H1 (cell line): ENCODE measurements at regions not wholly inside any gene's neighbourhood (a gene's known extent, or its start where the extent isn't known, plus 50 kb on each side); places are given as distances from the start of the nearest gene placed in this dataset.

Source experiments
- CTCF ChIA-PET: fragments of 300-600 bp; sonication (Branson Sonifier 250); formaldehyde crosslinking; loops from one replicate; lab custom pipeline; 2021; ENCODE audit not compliant: partially characterized antibody; lab: Charles Lee
- POLR2A ChIA-PET: fragments of 300-600 bp; sonication (Branson Sonifier 250); formaldehyde crosslinking; loops from one replicate; lab custom pipeline; 2021; ENCODE audit warnings: inconsistent platforms; ENCODE audit not compliant: partially characterized antibody; lab: Charles Lee
- DNase-seq, 2 experiments: peaks; one replicate each; pipeline versions ENCODE4 v3.0.0 to v3.0.0-alpha.2; 2010 to 2022; ENCODE audit warnings: low spot score in 2 of 2, low read depth in 1 of 2, mixed read lengths in 1 of 2
- FAIRE-seq: peaks from 2 replicates; lab custom pipeline; 2011; peaks lifted over from hg19 to GRCh38; lab: Jason Lieb, UNC
- H2AFZ ChIP-seq: 2 replicates; pipeline ENCODE4 v1.8.1; 2012; ENCODE audit warnings: low read length, inconsistent platforms
- H2AK5ac ChIP-seq: 2 replicates; pipeline ENCODE4 v1.6.1; 2013; ENCODE audit warnings: low read depth, low read length
- H2BK120ac ChIP-seq: replicated peaks from 2 replicates; pipeline ENCODE3; 2013; ENCODE audit warnings: low read depth, low read length, inconsistent platforms
- H2BK12ac ChIP-seq: 2 replicates; pipeline ENCODE4 v1.6.1; 2013; ENCODE audit warnings: low read depth, low read length
- H2BK15ac ChIP-seq: 2 replicates; pipeline ENCODE4 v1.6.1; 2013; ENCODE audit warnings: low read length
- H2BK20ac ChIP-seq: 2 replicates; pipeline ENCODE4 v1.6.1; 2013; ENCODE audit warnings: low read length
- H2BK5ac ChIP-seq: 2 replicates; pipeline ENCODE4 v1.6.1; 2013; ENCODE audit warnings: low read depth, low read length
- H3K14ac ChIP-seq: 2 replicates; pipeline ENCODE4 v1.6.1; 2013; ENCODE audit warnings: inconsistent platforms; ENCODE audit not compliant: insufficient read length
- H3K18ac ChIP-seq: 2 replicates; pipeline ENCODE4 v1.6.1; 2013; ENCODE audit warnings: low read length; ENCODE audit errors: extremely low read depth
- H3K23ac ChIP-seq: 2 replicates; pipeline ENCODE4 v1.6.1; 2013; ENCODE audit warnings: inconsistent platforms; ENCODE audit not compliant: insufficient read length
- H3K23me2 ChIP-seq: 2 replicates; pipeline ENCODE4 v1.6.1; 2013; ENCODE audit warnings: low read depth, low read length
- H3K27ac ChIP-seq: 2 replicates; pipeline ENCODE4 v1.6.1; 2011; ENCODE audit warnings: low read depth, low read length, inconsistent platforms
- H3K27me3 ChIP-seq, 4 experiments: replicated peaks in 1 of 4; 1 replicate in 1 of 4; 2 replicates in 3 of 4; pipeline versions ENCODE4 v1.6.1 to v1.8.1; 2011 to 2013; ENCODE audit warnings: low read length in 3 of 4, mild to moderate bottlenecking in 3 of 4, inconsistent platforms in 2 of 4, mixed read lengths in 2 of 4, moderate library complexity in 1 of 4; ENCODE audit not compliant: control insufficient read depth in 3 of 4, insufficient read depth in 3 of 4; ENCODE audit errors: extremely low read depth in 1 of 4
- H3K36me3 ChIP-seq, 4 experiments: 2 replicates each; pipeline versions ENCODE4 v1.6.1 to v1.8.1; 2011 to 2013; ENCODE audit warnings: mild to moderate bottlenecking in 4 of 4, low read length in 3 of 4, moderate library complexity in 2 of 4, control low read depth in 1 of 4, inconsistent platforms in 1 of 4; ENCODE audit not compliant: insufficient read depth in 4 of 4, control insufficient read depth in 2 of 4
- H3K4ac ChIP-seq: replicated peaks from 2 replicates; pipeline ENCODE3; 2013; ENCODE audit warnings: low read length, low read depth, mixed read lengths, inconsistent platforms; ENCODE audit not compliant: insufficient read length
- H3K4me1 ChIP-seq, 4 experiments: replicated peaks in 1 of 4; 1 replicate in 1 of 4; 2 replicates in 3 of 4; pipeline versions ENCODE4 v1.6.1 to v1.8.1; 2011 to 2013; ENCODE audit warnings: low read length in 3 of 4, inconsistent platforms in 2 of 4, mixed read lengths in 1 of 4; ENCODE audit not compliant: insufficient read depth in 4 of 4, control insufficient read depth in 3 of 4
- H3K4me2 ChIP-seq, 2 experiments: 2 replicates each; pipeline versions ENCODE4 v1.6.1 to v1.8.1; 2011 to 2013; ENCODE audit warnings: low read depth in 2 of 2, low read length in 2 of 2, control low read depth in 1 of 2, inconsistent platforms in 1 of 2, mild to moderate bottlenecking in 1 of 2; ENCODE audit not compliant: insufficient read depth in 1 of 2
- H3K4me3 ChIP-seq, 4 experiments: fragments of 200-600, 300-600 bp in 1 of 4; sonication (generic), shearing (Covaris generic), sonication (Bioruptor Twin) in 1 of 4; 2 replicates each; pipeline versions ENCODE4 v1.5.1 to v1.8.1; 2011 to 2016; ENCODE audit warnings: low read length in 4 of 4, low read depth in 3 of 4, control low read depth in 2 of 4, inconsistent platforms in 2 of 4, mild to moderate bottlenecking in 2 of 4, mixed read lengths in 1 of 4, moderate library complexity in 1 of 4; ENCODE audit not compliant: insufficient read depth in 2 of 4; ENCODE audit errors: extremely low read depth in 1 of 4
- H3K56ac ChIP-seq: replicated peaks from 2 replicates; pipeline ENCODE3; 2013; ENCODE audit warnings: low read depth, mild to moderate bottlenecking, mixed read lengths, low read length, inconsistent platforms; ENCODE audit not compliant: insufficient read length
- H3K79me1 ChIP-seq: 2 replicates; pipeline ENCODE4 v1.6.1; 2013; ENCODE audit warnings: low read depth, low read length, control low read depth
- H3K79me2 ChIP-seq, 2 experiments: 2 replicates each; pipeline versions ENCODE4 v1.6.1 to v1.8.1; 2012 to 2013; ENCODE audit warnings: low read length in 2 of 2, mild to moderate bottlenecking in 2 of 2, inconsistent platforms in 1 of 2; ENCODE audit not compliant: insufficient read depth in 2 of 2, control insufficient read depth in 1 of 2
- H3K9ac ChIP-seq, 4 experiments: replicated peaks in 1 of 4; 1 replicate in 1 of 4; 2 replicates in 3 of 4; pipeline versions ENCODE4 v1.6.1 to v1.8.1; 2011 to 2013; ENCODE audit warnings: low read depth in 3 of 4, low read length in 3 of 4, control low read depth in 2 of 4, mild to moderate bottlenecking in 2 of 4, moderate library complexity in 2 of 4, inconsistent platforms in 1 of 4; ENCODE audit errors: extremely low read depth in 1 of 4
- H3K9me3 ChIP-seq, 2 experiments: 2 replicates each; pipeline versions ENCODE4 v1.6.1 to v1.8.1; 2012 to 2013; ENCODE audit warnings: mild to moderate bottlenecking in 2 of 2, moderate library complexity in 2 of 2, control low read depth in 1 of 2, inconsistent platforms in 1 of 2, low read depth in 1 of 2, low read length in 1 of 2, mixed read lengths in 1 of 2; ENCODE audit not compliant: insufficient read depth in 2 of 2
- H4K20me1 ChIP-seq, 2 experiments: replicated peaks in 1 of 2; 2 replicates each; pipeline versions ENCODE3 to v1.8.1; 2011 to 2013; ENCODE audit warnings: inconsistent platforms in 2 of 2, low read length in 2 of 2, mild to moderate bottlenecking in 1 of 2; ENCODE audit not compliant: insufficient read depth in 2 of 2, control insufficient read depth in 1 of 2
- H4K5ac ChIP-seq: 2 replicates; pipeline ENCODE4 v1.6.1; 2013; ENCODE audit warnings: low read length, low read depth, mixed read lengths, inconsistent platforms; ENCODE audit not compliant: insufficient read length
- H4K8ac ChIP-seq: 2 replicates; pipeline ENCODE4 v1.8.0; 2013; ENCODE audit warnings: mild to moderate bottlenecking, moderate library complexity, low read length, inconsistent platforms; ENCODE audit not compliant: insufficient read depth; ENCODE audit errors: extremely low read depth
- H4K91ac ChIP-seq: replicated peaks from 2 replicates; pipeline ENCODE3; 2013; ENCODE audit warnings: low read length, mixed read lengths, inconsistent platforms; ENCODE audit not compliant: insufficient read length
- BRCA1 ChIP-seq: IDR thresholded peaks from 2 replicates; pipeline ENCODE4 v1.6.1; 2012; ENCODE audit warnings: low read depth, low read length, improper control_type of control experiment
- CHD1 ChIP-seq: IDR thresholded peaks from 2 replicates; pipeline ENCODE4 v1.6.1; 2012; ENCODE audit warnings: low read depth, low read length, improper control_type of control experiment
- CTBP2 ChIP-seq: IDR thresholded peaks from 2 replicates; pipeline ENCODE4 v1.7.0; 2011; ENCODE audit warnings: borderline replicate concordance, mild to moderate bottlenecking, moderate library complexity, mixed read lengths, low read length; ENCODE audit not compliant: insufficient read depth, insufficient read length
- EP300 ChIP-seq, 2 experiments: IDR thresholded peaks; 1 replicate in 1 of 2; 2 replicates in 1 of 2; pipeline ENCODE4 v1.6.1; 2011 to 2012; ENCODE audit warnings: low read depth in 2 of 2, low read length in 2 of 2, mild to moderate bottlenecking in 2 of 2, borderline replicate concordance in 1 of 2, inconsistent platforms in 1 of 2, moderate library complexity in 1 of 2
- JUND ChIP-seq: IDR thresholded peaks from 2 replicates; pipeline ENCODE4 v1.6.1; 2011; ENCODE audit warnings: mild to moderate bottlenecking, improper control_type of control experiment, low read length
- NANOG ChIP-seq: IDR thresholded peaks from 2 replicates; pipeline ENCODE4 v1.6.1; 2011; ENCODE audit warnings: low read length, low read depth, mild to moderate bottlenecking, inconsistent platforms; ENCODE audit not compliant: insufficient read depth, poor library complexity, severe bottlenecking
- NRF1 ChIP-seq: IDR thresholded peaks from 2 replicates; pipeline ENCODE4 v1.6.1; 2011; ENCODE audit warnings: mild to moderate bottlenecking, low read depth, low read length, improper control_type of control experiment
- POLR2A ChIP-seq, 2 experiments: IDR thresholded peaks; 1 replicate in 1 of 2; 2 replicates in 1 of 2; pipeline ENCODE4 v1.6.1; 2011; ENCODE audit warnings: low read depth in 2 of 2, low read length in 2 of 2, mild to moderate bottlenecking in 2 of 2; ENCODE audit errors: control extremely low read depth in 1 of 2
- RNF2 ChIP-seq: fragments of 200-900, 300-1000 bp; sonication (generic); IDR thresholded peaks from 2 replicates; pipeline ENCODE4 v1.7.1; 2016; ENCODE audit warnings: borderline replicate concordance, low read depth, mild to moderate bottlenecking, antibody characterized with exemption, low read length; ENCODE audit not compliant: poor library complexity, severe bottlenecking; ENCODE audit errors: missing control alignments
- SP4 ChIP-seq: IDR thresholded peaks from 2 replicates; pipeline ENCODE4 v1.6.1; 2012; ENCODE audit warnings: low read length, inconsistent platforms
- TBP ChIP-seq: IDR thresholded peaks from 2 replicates; pipeline ENCODE4 v1.6.1; 2011; ENCODE audit warnings: low read depth, low read length, improper control_type of control experiment
- WGBS, 2 experiments: shearing (Covaris generic) in 1 of 2; methylation state at CpG; one replicate each; pipeline versions ENCODE4 v1.1.6 to v1.1.7; 2013 to 2015; ENCODE audit warnings: low lambda C conversion rate in 2 of 2, mixed read lengths in 2 of 2, inconsistent platforms in 1 of 2, low coverage in 1 of 2, missing lambda C conversion rate in 1 of 2; ENCODE audit not compliant: insufficient replicate concordance in 2 of 2, insufficient coverage in 1 of 2, insufficient read length in 1 of 2; ENCODE audit errors: extremely low coverage in 1 of 2, missing lambda C conversion rate in 1 of 2; 5-methylcytosine and 5-hydroxymethylcytosine counted together
- TF ChIP-seq, protein P1 (sequence below): IDR thresholded peaks from 2 replicates; pipeline ENCODE4 v1.6.1; 2011; ENCODE audit warnings: low read depth, mild to moderate bottlenecking, low read length; ENCODE audit not compliant: insufficient read depth

DNA sequence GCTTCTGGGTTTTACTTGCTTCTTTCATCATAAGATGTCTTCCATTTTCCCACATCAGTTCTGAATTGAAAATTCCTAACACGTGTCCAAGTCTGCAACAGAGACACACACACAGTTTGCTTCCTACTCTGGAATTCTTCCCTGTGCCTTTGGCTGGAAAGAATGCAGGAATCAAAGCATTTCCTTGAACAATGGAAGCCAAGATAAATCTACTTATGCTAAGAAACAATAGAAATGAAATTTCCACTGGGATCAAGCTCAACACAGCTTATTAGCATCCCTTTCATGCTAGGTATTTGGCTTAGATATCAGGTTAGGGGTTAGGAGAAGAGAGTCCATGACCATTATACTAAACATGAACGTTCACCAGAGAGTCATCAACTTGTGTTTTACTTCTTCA is 101.1 kb upstream of the SCAF8 start (continued):
- no peak for TF ChIP-seq TBP

DNA sequence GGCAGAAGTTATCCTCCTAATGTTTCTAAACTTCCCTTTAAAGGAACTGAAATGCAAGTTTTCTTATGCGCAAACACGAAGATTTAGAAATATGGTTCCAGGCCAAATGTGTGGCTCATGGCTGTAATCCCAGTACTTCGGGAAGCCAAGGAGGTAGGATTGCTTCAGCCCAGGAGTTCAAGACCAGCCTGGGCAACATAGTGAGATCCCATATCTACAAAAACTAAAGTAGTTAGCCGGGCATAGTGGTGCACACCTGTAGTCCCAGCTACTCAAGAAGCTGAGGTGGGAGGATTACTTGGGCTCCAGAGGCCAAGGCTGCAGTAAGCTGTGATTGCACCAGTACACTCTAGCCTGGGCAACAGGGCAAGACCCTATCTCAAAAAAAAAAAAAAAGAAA is 95.8 kb upstream of the SCAF8 start:
- no peaks in the 10 kb centered on the region for H3K36me3 ChIP-seq
- H2BK120ac ChIP-seq = no peak overlapping the region
- H4K8ac ChIP-seq = no peak overlapping the region
- no peak overlapping the region for H4K91ac ChIP-seq
- H2BK15ac ChIP-seq = no peak overlapping the region
- POLR2A ChIA-PET = no interaction called here
- H3K4me3 ChIP-seq = no peak overlapping the region
- no peak for DNase-seq
- H3K79me2 ChIP-seq = no peaks in the 10 kb centered on the region
- no peaks in the 10 kb centered on the region for H3K4me1 ChIP-seq
- H3K27me3 ChIP-seq = no peaks in the 10 kb centered on the region
- no peak overlapping the region for H3K56ac ChIP-seq
- no peak overlapping the region for H3K4me2 ChIP-seq
- no peaks in the 10 kb centered on the region for H3K79me1 ChIP-seq
- no peak overlapping the region for H3K18ac ChIP-seq
- H3K23me2 ChIP-seq = no peaks in the 10 kb centered on the region
- H2BK20ac ChIP-seq = no peak overlapping the region
- FAIRE-seq = no peak
- no peak overlapping the region for H3K4ac ChIP-seq
- H3K9me3 ChIP-seq = 0 out of 4 replicates have a peak, but pooled peaks cover 0 to 3% of the 10 kb centered on the region in 2 experiments
- 91% methylated on average over 4 of the region's 4 CpGs; no CpG with 5 or more reads in 1 of the 2 experiments for WGBS, 2 experiments
- CTCF ChIA-PET = no interaction called here
- H4K20me1 ChIP-seq = no peaks in the 10 kb centered on the region
- no peak overlapping the region for H2BK12ac ChIP-seq
- no peak overlapping the region for H4K5ac ChIP-seq
- H3K14ac ChIP-seq = no peak overlapping the region
- H3K23ac ChIP-seq = no peak overlapping the region
- H2AFZ ChIP-seq = peak overlapping the region; percentile 49; the same call in 1 of the 2 replicates
- no peak overlapping the region for H3K9ac ChIP-seq
- no peak overlapping the region for H2AK5ac ChIP-seq
- no peak overlapping the region for H3K27ac ChIP-seq
- H2BK5ac ChIP-seq = no peak overlapping the region
- TF ChIP-seq CHD1 (no peak), SP4 (no peak), CTBP2 (no peak), NANOG (no peak), JUND (no peak), BRCA1 (no peak), NRF1 (no peak), POLR2A (IDR thresholded peaks at IDR 0.05; ENCODE audit: control extremely low read depth in 1 of 2, low read depth in 2 of 2, low read length in 2 of 2) (no peak), EP300 (IDR thresholded peaks at IDR 0.05; ENCODE audit: borderline replicate concordance in 1 of 2, low read depth in 2 of 2, low read length in 2 of 2) (no peak), RNF2 (no peak)
- TF ChIP-seq, protein P1, sequence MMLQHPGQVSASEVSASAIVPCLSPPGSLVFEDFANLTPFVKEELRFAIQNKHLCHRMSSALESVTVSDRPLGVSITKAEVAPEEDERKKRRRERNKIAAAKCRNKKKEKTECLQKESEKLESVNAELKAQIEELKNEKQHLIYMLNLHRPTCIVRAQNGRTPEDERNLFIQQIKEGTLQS = no peak
